ENCODE measurements at regions not wholly inside any gene's neighbourhood (a gene's known extent, or its start where the extent isn't known, plus 50 kb on each side); places are given as distances from the start of the nearest gene placed in this dataset.
"Not testable (repeated sequence)": the region's sequence is repeated elsewhere in the genome, so short reads cannot be mapped to it uniquely, and the experiment has no call there.

- Mint-ChIP-seq H3K27ac (no peak overlapping the region), H3K4me3 (no peak overlapping the region), H3K4me1 (no peaks in the 10 kb centered on the region), H3K9me3 (peaks cover 94% of the 10 kb centered on the region), H3K36me3 (ENCODE audit: low read depth) (peaks cover 32% of the 10 kb centered on the region), H3K27me3 (ENCODE audit: low read depth, poor library complexity) (peaks cover 14% of the 10 kb centered on the region)
- TF ChIP-seq CTCF (IDR thresholded peaks at IDR 0.05) = no peak
- no peak for DNase-seq
Observed at GRCh38 chr20:29750268-29750899, 1507.1 kb upstream of the DEFB115 start.

GRCh38 chr20:29752644-29753425 is 1504.6 kb upstream of the DEFB115 start:
- Mint-ChIP-seq H3K9me3 (peaks cover 94% of the 10 kb centered on the region), H3K36me3 (ENCODE audit: low read depth) (peaks cover 37% of the 10 kb centered on the region), H3K27me3 (ENCODE audit: low read depth, poor library complexity) (peaks cover 14% of the 10 kb centered on the region)
- H3K4me1 Mint-ChIP-seq, H3K27ac Mint-ChIP-seq, H3K4me3 Mint-ChIP-seq, DNase-seq: not testable (repeated sequence)

GRCh38 chr20:29753426-29753746 is 1504.1 kb upstream of the DEFB115 start:
- not testable (repeated sequence) for DNase-seq, H3K4me3 Mint-ChIP-seq, H3K27ac Mint-ChIP-seq, H3K4me1 Mint-ChIP-seq
- Mint-ChIP-seq H3K27me3 (ENCODE audit: low read depth, poor library complexity) (peaks cover 14% of the 10 kb centered on the region), H3K36me3 (ENCODE audit: low read depth) (peaks cover 37% of the 10 kb centered on the region), H3K9me3 (peaks cover 93% of the 10 kb centered on the region)

GRCh38 chr20:29753879-29754278 is 1503.6 kb upstream of the DEFB115 start:
- not testable (repeated sequence) for DNase-seq, H3K27ac Mint-ChIP-seq, H3K4me3 Mint-ChIP-seq, H3K4me1 Mint-ChIP-seq
- Mint-ChIP-seq H3K27me3 (ENCODE audit: low read depth, poor library complexity) (peaks cover 14% of the 10 kb centered on the region), H3K9me3 (peaks cover 94% of the 10 kb centered on the region), H3K36me3 (ENCODE audit: low read depth) (peaks cover 37% of the 10 kb centered on the region)

GRCh38 chr20:29755854-29756498 is 1501.5 kb upstream of the DEFB115 start:
- H3K27me3 Mint-ChIP-seq (ENCODE audit: low read depth, poor library complexity) = peaks cover 14% of the 10 kb centered on the region

GRCh38 chr20:29756664-29757063 is 1500.8 kb upstream of the DEFB115 start:
- peaks cover 10% of the 10 kb centered on the region for H3K27me3 Mint-ChIP-seq (ENCODE audit: low read depth, poor library complexity)
- no peak overlapping the region for H3K4me3 Mint-ChIP-seq
- H3K27ac Mint-ChIP-seq = no peak overlapping the region
- H3K9me3 Mint-ChIP-seq = peaks cover 93% of the 10 kb centered on the region
- no peak for DNase-seq
- no peaks in the 10 kb centered on the region for H3K4me1 Mint-ChIP-seq
- TF ChIP-seq CTCF (IDR thresholded peaks at IDR 0.05) = no peak
- peaks cover 28% of the 10 kb centered on the region for H3K36me3 Mint-ChIP-seq (ENCODE audit: low read depth)

More at GRCh38 chr20:29755854-29756498, 1501.5 kb upstream of the DEFB115 start:
- peaks cover 35% of the 10 kb centered on the region for H3K36me3 Mint-ChIP-seq (ENCODE audit: low read depth)
- H3K4me3 Mint-ChIP-seq, DNase-seq, H3K27ac Mint-ChIP-seq, H3K4me1 Mint-ChIP-seq: not testable (repeated sequence)
- peaks cover 93% of the 10 kb centered on the region for H3K9me3 Mint-ChIP-seq

GRCh38 chr20:29761621-29762385 is 1495.7 kb upstream of the DEFB115 start:
- DNase-seq; H3K4me1 Mint-ChIP-seq; H3K27ac Mint-ChIP-seq; H3K36me3 Mint-ChIP-seq (ENCODE audit: low read depth); H3K4me3 Mint-ChIP-seq; H3K27me3 Mint-ChIP-seq (ENCODE audit: low read depth, poor library complexity): not testable (repeated sequence)
- peaks cover 88% of the 10 kb centered on the region for H3K9me3 Mint-ChIP-seq

- no peak for TF ChIP-seq CTCF (IDR thresholded peaks at IDR 0.05)
- H3K27ac Mint-ChIP-seq = no peak overlapping the region
- H3K36me3 Mint-ChIP-seq (ENCODE audit: low read depth) = peaks cover 5% of the 10 kb centered on the region
- H3K4me1 Mint-ChIP-seq = no peaks in the 10 kb centered on the region
- H3K9me3 Mint-ChIP-seq = peaks cover 88% of the 10 kb centered on the region
- no peak for DNase-seq
- no peaks in the 10 kb centered on the region for H3K27me3 Mint-ChIP-seq (ENCODE audit: low read depth, poor library complexity)
- H3K4me3 Mint-ChIP-seq = no peak overlapping the region
Observed at GRCh38 chr20:29762620-29763019, 1494.8 kb upstream of the DEFB115 start.
